ENCODE measurements at regions not wholly inside any gene's neighbourhood (a gene's known extent, or its start where the extent isn't known, plus 50 kb on each side); places are given as distances from the start of the nearest gene placed in this dataset.

GRCh38 chr19:20423381-20424197 is 142.0 kb downstream of the ZNF737 start:
- no peak for TF ChIP-seq CTCF (IDR thresholded peaks at IDR 0.05)
- no peak for TF ChIP-seq POLR2A (IDR thresholded peaks at IDR 0.05)
